SK-N-SH treated with all-trans-retinoic acid at 6 μM for 48 hours (cell line): ENCODE measurements at regions not wholly inside any gene's neighbourhood (a gene's known extent, or its start where the extent isn't known, plus 50 kb on each side); places are given as distances from the start of the nearest gene placed in this dataset.

Experiments used
- ATAC-seq: fragments of 200-7000 bp; cut with Tn5 transposase; 3 replicates; pipeline ENCODE4 v1.9.1; 2020; ENCODE audit warnings: mild to moderate bottlenecking, moderate library complexity
- ARNTL ChIP-seq: fragments of 450-650 bp; formaldehyde crosslinking; IDR thresholded peaks from 2 replicates; pipeline ENCODE4 v1.5.0; 2020; ENCODE audit warnings: low read depth, mild to moderate bottlenecking, moderate library complexity, borderline replicate concordance
- BACH2 ChIP-seq: fragments of 250-450 bp; sonication (Bioruptor Pico); IDR thresholded peaks from 2 replicates; pipeline ENCODE4 v1.9.0; 2021; ENCODE audit warnings: mild to moderate bottlenecking, borderline replicate concordance
- ESRRG ChIP-seq: fragments of 250-450 bp; sonication (Bioruptor Pico); IDR thresholded peaks from 2 replicates; pipeline ENCODE4 v1.6.1; 2021; ENCODE audit warnings: mild to moderate bottlenecking
- GLIS3 ChIP-seq: fragments of 250-450 bp; sonication (Bioruptor Pico); IDR thresholded peaks from 2 replicates; pipeline ENCODE4 v1.5.0; 2020; ENCODE audit warnings: mild to moderate bottlenecking, moderate library complexity
- OSR1 ChIP-seq: fragments of 250-450 bp; sonication (Bioruptor Pico); IDR thresholded peaks from 2 replicates; pipeline ENCODE4 v1.8.0; 2022; ENCODE audit warnings: moderate library complexity, mild to moderate bottlenecking, inconsistent platforms
- PPARA ChIP-seq: fragments of 250-450 bp; sonication (Bioruptor Pico); IDR thresholded peaks from 2 replicates; pipeline ENCODE4 v1.5.0; 2020; ENCODE audit warnings: mild to moderate bottlenecking, borderline replicate concordance
- SNAI2 ChIP-seq: fragments of 250-450 bp; sonication (Bioruptor Pico); IDR thresholded peaks from 2 replicates; pipeline ENCODE4 v1.5.0; 2020; ENCODE audit warnings: mild to moderate bottlenecking, moderate library complexity
- ZFP3 ChIP-seq: fragments of 250-450 bp; sonication (Bioruptor Pico); IDR thresholded peaks from 2 replicates; pipeline ENCODE4 v1.5.0; 2020; ENCODE audit warnings: mild to moderate bottlenecking, moderate library complexity
- ZFP30 ChIP-seq: fragments of 450-650 bp; formaldehyde crosslinking; IDR thresholded peaks from 2 replicates; pipeline ENCODE4 v1.5.0; 2022; ENCODE audit warnings: mild to moderate bottlenecking, moderate library complexity
- ZNF565 ChIP-seq: fragments of 450-650 bp; formaldehyde crosslinking; conservative IDR thresholded peaks from 2 replicates; pipeline ENCODE4 v1.5.0; 2020; ENCODE audit warnings: low read depth, mild to moderate bottlenecking, moderate library complexity
- ZNF70 ChIP-seq: fragments of 450-650 bp; formaldehyde crosslinking; IDR thresholded peaks from 2 replicates; pipeline ENCODE4 v1.5.0; 2020; ENCODE audit warnings: mild to moderate bottlenecking, moderate library complexity
- ZNF8 ChIP-seq: fragments of 450-650 bp; formaldehyde crosslinking; IDR thresholded peaks from 2 replicates; pipeline ENCODE4 v1.5.0; 2020; ENCODE audit warnings: mild to moderate bottlenecking, moderate library complexity
- TF ChIP-seq, protein P1 (sequence below): fragments of 250-450 bp; sonication (Bioruptor Pico); IDR thresholded peaks from 2 replicates; pipeline ENCODE4 v1.8.0; 2020; ENCODE audit warnings: mild to moderate bottlenecking, moderate library complexity, borderline replicate concordance
- TF ChIP-seq, protein P2 (sequence below): fragments of 250-450 bp; sonication (Bioruptor Pico); IDR thresholded peaks from 2 replicates; pipeline ENCODE4 v1.5.1; 2020; ENCODE audit warnings: low read depth, mild to moderate bottlenecking, moderate library complexity
- TF ChIP-seq, protein P3 (sequence below): fragments of 250-450 bp; sonication (Bioruptor Pico); IDR thresholded peaks from 2 replicates; pipeline ENCODE4 v1.5.0; 2020; ENCODE audit warnings: mild to moderate bottlenecking, moderate library complexity
- TF ChIP-seq, protein P4 (sequence below): fragments of 250-450 bp; sonication (Bioruptor Pico); IDR thresholded peaks from 2 replicates; pipeline ENCODE4 v1.8.0; 2021; ENCODE audit warnings: low read depth, mild to moderate bottlenecking, moderate library complexity, borderline replicate concordance
- TF ChIP-seq, protein P5 (sequence below): fragments of 250-450 bp; sonication (Bioruptor Pico); IDR thresholded peaks from 2 replicates; pipeline ENCODE4 v1.5.1; 2021; ENCODE audit warnings: mild to moderate bottlenecking, moderate library complexity

DNA sequence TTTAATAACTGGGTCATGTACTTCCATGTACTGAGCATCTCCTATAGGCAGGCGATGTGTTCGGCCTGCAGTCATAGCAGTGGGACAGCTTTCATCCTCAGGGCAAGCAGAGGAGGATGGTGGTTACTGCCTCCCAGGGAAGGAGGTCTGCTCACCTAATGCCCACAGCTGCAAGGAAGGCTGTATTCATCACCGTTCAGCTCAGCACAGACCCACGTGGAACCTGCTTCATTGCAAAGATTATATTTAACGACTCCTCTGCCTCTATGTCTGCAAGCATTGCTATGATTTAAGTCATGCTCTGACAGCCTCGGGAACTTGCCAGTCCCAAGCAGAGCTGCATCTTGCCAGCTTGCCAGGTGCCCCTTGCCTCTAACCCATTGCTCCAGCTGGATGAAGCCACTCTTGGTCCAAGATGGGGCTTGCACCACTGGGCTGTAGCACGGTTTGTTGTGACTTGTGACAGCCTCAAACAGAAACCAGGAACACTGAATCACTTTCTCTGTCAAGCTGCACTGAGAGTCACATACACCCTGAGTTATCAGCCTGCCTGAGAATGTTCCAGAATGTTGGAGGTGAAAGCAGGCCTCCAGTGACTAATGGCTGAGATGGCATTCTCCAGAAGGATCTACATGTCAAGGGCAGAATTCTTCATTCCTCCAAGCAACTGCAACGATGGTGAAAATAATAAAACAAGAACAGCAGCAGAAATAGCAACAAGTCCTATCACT lies 651.1 kb upstream of the ID2 start:
- TF ChIP-seq, protein P1, sequence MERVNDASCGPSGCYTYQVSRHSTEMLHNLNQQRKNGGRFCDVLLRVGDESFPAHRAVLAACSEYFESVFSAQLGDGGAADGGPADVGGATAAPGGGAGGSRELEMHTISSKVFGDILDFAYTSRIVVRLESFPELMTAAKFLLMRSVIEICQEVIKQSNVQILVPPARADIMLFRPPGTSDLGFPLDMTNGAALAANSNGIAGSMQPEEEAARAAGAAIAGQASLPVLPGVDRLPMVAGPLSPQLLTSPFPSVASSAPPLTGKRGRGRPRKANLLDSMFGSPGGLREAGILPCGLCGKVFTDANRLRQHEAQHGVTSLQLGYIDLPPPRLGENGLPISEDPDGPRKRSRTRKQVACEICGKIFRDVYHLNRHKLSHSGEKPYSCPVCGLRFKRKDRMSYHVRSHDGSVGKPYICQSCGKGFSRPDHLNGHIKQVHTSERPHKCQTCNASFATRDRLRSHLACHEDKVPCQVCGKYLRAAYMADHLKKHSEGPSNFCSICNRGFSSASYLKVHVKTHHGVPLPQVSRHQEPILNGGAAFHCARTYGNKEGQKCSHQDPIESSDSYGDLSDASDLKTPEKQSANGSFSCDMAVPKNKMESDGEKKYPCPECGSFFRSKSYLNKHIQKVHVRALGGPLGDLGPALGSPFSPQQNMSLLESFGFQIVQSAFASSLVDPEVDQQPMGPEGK (CRISPR knock-in tag) = no peak
- TF ChIP-seq ESRRG (CRISPR knock-in tag) = no peak
- ATAC-seq = peak; percentile 36; the same call in 2 of the 3 replicates

DNA sequence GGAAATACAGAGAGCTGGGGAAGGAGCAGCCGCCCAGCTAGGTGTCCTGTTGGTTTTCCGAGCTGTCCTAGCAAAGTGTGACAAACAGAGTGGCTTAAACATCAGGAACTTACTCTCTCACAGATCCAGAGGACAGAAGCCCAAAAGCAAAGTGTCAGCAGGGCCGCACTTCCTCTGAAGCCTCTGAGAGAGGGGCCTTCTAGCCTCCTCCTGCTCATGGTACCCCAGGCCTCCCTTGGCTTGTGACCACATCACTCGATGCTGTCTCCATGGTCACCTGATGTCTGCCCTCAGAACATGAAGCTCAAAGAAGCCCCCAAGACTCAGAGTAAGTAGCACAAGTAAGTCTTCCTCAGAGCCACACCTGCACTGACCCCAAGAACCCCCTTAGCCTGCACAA lies 650.5 kb upstream of the ID2 start:
- no peak for ATAC-seq

DNA sequence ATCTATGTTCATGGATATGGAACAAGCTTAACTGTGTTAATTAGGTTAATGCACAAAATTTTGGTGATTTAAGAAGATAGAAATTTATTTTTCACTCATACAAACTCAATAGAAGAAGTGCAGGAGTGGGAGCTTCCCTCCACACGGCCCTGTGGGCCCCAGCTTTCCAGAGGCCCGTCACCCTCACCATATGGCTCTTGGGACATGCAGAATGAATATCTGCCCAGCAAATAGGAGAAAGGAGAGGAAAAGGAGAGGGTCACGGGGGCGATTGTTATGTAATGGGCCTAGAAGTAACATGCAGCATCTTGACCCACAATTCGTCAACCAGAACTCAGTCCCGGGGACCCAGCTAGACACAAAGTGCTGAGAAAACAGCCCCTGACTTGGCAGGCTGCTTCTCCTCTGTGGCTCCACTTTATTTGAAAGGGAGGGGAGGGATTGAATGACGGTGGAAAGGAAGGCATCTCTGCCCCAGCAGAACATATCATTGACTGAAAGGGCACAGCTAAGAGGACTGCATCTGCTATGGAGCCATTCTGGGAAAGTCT lies 648.2 kb upstream of the ID2 start:
- no peak for ATAC-seq
- TF ChIP-seq OSR1 (CRISPR knock-in tag) = no peak
- no peak for TF ChIP-seq ZNF565 (CRISPR knock-in tag)
- TF ChIP-seq, protein P2, sequence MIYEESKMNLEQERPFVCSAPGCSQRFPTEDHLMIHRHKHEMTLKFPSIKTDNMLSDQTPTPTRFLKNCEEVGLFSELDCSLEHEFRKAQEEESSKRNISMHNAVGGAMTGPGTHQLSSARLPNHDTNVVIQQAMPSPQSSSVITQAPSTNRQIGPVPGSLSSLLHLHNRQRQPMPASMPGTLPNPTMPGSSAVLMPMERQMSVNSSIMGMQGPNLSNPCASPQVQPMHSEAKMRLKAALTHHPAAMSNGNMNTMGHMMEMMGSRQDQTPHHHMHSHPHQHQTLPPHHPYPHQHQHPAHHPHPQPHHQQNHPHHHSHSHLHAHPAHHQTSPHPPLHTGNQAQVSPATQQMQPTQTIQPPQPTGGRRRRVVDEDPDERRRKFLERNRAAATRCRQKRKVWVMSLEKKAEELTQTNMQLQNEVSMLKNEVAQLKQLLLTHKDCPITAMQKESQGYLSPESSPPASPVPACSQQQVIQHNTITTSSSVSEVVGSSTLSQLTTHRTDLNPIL (CRISPR knock-in tag) = no peak
- TF ChIP-seq, protein P3, sequence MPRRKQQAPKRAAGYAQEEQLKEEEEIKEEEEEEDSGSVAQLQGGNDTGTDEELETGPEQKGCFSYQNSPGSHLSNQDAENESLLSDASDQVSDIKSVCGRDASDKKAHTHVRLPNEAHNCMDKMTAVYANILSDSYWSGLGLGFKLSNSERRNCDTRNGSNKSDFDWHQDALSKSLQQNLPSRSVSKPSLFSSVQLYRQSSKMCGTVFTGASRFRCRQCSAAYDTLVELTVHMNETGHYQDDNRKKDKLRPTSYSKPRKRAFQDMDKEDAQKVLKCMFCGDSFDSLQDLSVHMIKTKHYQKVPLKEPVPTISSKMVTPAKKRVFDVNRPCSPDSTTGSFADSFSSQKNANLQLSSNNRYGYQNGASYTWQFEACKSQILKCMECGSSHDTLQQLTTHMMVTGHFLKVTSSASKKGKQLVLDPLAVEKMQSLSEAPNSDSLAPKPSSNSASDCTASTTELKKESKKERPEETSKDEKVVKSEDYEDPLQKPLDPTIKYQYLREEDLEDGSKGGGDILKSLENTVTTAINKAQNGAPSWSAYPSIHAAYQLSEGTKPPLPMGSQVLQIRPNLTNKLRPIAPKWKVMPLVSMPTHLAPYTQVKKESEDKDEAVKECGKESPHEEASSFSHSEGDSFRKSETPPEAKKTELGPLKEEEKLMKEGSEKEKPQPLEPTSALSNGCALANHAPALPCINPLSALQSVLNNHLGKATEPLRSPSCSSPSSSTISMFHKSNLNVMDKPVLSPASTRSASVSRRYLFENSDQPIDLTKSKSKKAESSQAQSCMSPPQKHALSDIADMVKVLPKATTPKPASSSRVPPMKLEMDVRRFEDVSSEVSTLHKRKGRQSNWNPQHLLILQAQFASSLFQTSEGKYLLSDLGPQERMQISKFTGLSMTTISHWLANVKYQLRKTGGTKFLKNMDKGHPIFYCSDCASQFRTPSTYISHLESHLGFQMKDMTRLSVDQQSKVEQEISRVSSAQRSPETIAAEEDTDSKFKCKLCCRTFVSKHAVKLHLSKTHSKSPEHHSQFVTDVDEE (CRISPR knock-in tag) = no peak
- no peak for TF ChIP-seq SNAI2 (CRISPR knock-in tag)
- TF ChIP-seq, protein P4, sequence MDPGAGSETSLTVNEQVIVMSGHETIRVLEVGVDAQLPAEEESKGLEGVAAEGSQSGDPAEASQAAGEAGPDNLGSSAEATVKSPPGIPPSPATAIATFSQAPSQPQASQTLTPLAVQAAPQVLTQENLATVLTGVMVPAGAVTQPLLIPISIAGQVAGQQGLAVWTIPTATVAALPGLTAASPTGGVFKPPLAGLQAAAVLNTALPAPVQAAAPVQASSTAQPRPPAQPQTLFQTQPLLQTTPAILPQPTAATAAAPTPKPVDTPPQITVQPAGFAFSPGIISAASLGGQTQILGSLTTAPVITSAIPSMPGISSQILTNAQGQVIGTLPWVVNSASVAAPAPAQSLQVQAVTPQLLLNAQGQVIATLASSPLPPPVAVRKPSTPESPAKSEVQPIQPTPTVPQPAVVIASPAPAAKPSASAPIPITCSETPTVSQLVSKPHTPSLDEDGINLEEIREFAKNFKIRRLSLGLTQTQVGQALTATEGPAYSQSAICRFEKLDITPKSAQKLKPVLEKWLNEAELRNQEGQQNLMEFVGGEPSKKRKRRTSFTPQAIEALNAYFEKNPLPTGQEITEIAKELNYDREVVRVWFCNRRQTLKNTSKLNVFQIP (CRISPR knock-in tag) = no peak
- TF ChIP-seq ARNTL = no peak
- TF ChIP-seq, protein P5, sequence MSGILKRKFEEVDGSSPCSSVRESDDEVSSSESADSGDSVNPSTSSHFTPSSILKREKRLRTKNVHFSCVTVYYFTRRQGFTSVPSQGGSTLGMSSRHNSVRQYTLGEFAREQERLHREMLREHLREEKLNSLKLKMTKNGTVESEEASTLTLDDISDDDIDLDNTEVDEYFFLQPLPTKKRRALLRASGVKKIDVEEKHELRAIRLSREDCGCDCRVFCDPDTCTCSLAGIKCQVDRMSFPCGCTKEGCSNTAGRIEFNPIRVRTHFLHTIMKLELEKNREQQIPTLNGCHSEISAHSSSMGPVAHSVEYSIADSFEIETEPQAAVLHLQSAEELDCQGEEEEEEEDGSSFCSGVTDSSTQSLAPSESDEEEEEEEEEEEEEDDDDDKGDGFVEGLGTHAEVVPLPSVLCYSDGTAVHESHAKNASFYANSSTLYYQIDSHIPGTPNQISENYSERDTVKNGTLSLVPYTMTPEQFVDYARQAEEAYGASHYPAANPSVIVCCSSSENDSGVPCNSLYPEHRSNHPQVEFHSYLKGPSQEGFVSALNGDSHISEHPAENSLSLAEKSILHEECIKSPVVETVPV = no peak
- TF ChIP-seq ZFP30 (CRISPR knock-in tag) = no peak
- no peak for TF ChIP-seq PPARA (CRISPR knock-in tag)
- no peak for TF ChIP-seq ZFP3
- no peak for TF ChIP-seq ZNF70 (CRISPR knock-in tag)
- no peak for TF ChIP-seq GLIS3
- TF ChIP-seq ZNF8 (CRISPR knock-in tag) = no peak

More for the DNA sequence above, 650.5 kb upstream of the ID2 start:
- TF ChIP-seq, protein P2 (CRISPR knock-in tag) = no peak
- no peak for TF ChIP-seq BACH2 (CRISPR knock-in tag)
- TF ChIP-seq, protein P4 (CRISPR knock-in tag) = no peak
- TF ChIP-seq PPARA (CRISPR knock-in tag) = no peak
